ENCODE measurements at regions not wholly inside any gene's neighbourhood (a gene's known extent, or its start where the extent isn't known, plus 50 kb on each side); places are given as distances from the start of the nearest gene placed in this dataset.

GRCh38 chr16:60199150-60199549 is 1465.0 kb upstream of the GOT2 start:
- Histone ChIP-seq H3K4me3 (no peak overlapping the region), H3K79me2 (ENCODE audit: control insufficient read depth, insufficient read depth, low read length) (no peaks in the 10 kb centered on the region), H2AFZ (ENCODE audit: low read depth, low read length) (no peak overlapping the region), H3K27ac (ENCODE audit: extremely low read depth, low read depth, low read length) (no peak overlapping the region), H3K4me1 (replicated peaks in 1 of 2; ENCODE audit: control insufficient read depth in 2 of 2, insufficient read depth in 2 of 2, low read length in 2 of 2) (no peaks in the 10 kb centered on the region), H3K4me2 (ENCODE audit: insufficient read depth, low read length) (no peak overlapping the region), H4K20me1 (replicated peaks; ENCODE audit: control insufficient read depth, insufficient read depth, low read length) (no peaks in the 10 kb centered on the region), H3K9me3 (replicated peaks; ENCODE audit: control insufficient read depth, insufficient read depth, low read depth, low read length) (no peaks in the 10 kb centered on the region), H3K36me3 (ENCODE audit: control insufficient read depth, insufficient read depth, low read length) (no peaks in the 10 kb centered on the region), H3K27me3 (ENCODE audit: control insufficient read depth in 2 of 2, insufficient read depth in 2 of 2, low read length in 2 of 2) (no peaks in the 10 kb centered on the region), H3K9ac (ENCODE audit: insufficient read depth in 1 of 2, low read depth in 2 of 2, low read length in 2 of 2) (no peak overlapping the region), H3K9me1 (ENCODE audit: control insufficient read depth, insufficient read depth, low read length) (no peaks in the 10 kb centered on the region)
- DNase-seq (ENCODE audit: extremely low read depth in 1 of 4, low spot score in 3 of 4) (no peak), FAIRE-seq (no peak), ATAC-seq (no peak)
- WGBS (ENCODE audit: insufficient coverage, low coverage, missing lambda C conversion rate): 6% methylated on average over 4 of the region's 5 CpGs
- no TSS peak for BruUV-seq (replicated peaks)
- intact Hi-C loops (cut with micrococcal nuclease) (no loop called here), in situ Hi-C loops (cut with MboI) (no loop called here)
- ChIA-PET POLR2A (no interaction called here), CTCF (ENCODE audit: low intra/inter-chr PET ratio) (no interaction called here)
- no peak for TF ChIP-seq POLR2A (conservative IDR thresholded peaks at IDR 0.05)
- TF ChIP-seq TOE1 (IDR thresholded peaks at IDR 0.05; ENCODE audit: borderline replicate concordance): no peak
- no peak for TF ChIP-seq TOE1 (CRISPR knock-in tag; IDR thresholded peaks at IDR 0.05; ENCODE audit: borderline replicate concordance, low read depth)
- no peak for TF ChIP-seq PRDM10 (IDR thresholded peaks at IDR 0.05; ENCODE audit: partially characterized antibody)
- no peak for TF ChIP-seq ZBTB40 (IDR thresholded peaks at IDR 0.05)
- no peak for TF ChIP-seq ZBTB40 (CRISPR knock-in tag; IDR thresholded peaks at IDR 0.05)
- TF ChIP-seq SMARCB1 (IDR thresholded peaks at IDR 0.05; ENCODE audit: insufficient read length, low read depth): no peak
- TF ChIP-seq NUFIP1 (IDR thresholded peaks at IDR 0.05; ENCODE audit: partially characterized antibody): no peak
- TF ChIP-seq XRCC4 (IDR thresholded peaks at IDR 0.05; ENCODE audit: extremely low read depth, insufficient read depth, insufficient read length): no peak
- no peak for TF ChIP-seq RHOXF2B (CRISPR knock-in tag; conservative IDR thresholded peaks at IDR 0.05)
- no peak for TF ChIP-seq ZNF253 (CRISPR knock-in tag; conservative IDR thresholded peaks at IDR 0.05)
- TF ChIP-seq POLR2B (IDR thresholded peaks at IDR 0.05; ENCODE audit: low read depth, partially characterized antibody): no peak
- no peak for TF ChIP-seq SP2 (IDR thresholded peaks at IDR 0.05; ENCODE audit: extremely low read depth, low read depth, low read length, poor library complexity, severe bottlenecking)
